HepG2 (cell line): ENCODE measurements at regions not wholly inside any gene's neighbourhood (a gene's known extent, or its start where the extent isn't known, plus 50 kb on each side); places are given as distances from the start of the nearest gene placed in this dataset.
A peak's percentile ranks its signal among the peaks of the same experiment; 100 is the strongest.

Experiments used
- ATAC-seq: fragments of 200-7000 bp; cut with Tn5 transposase; 3 replicates; pipeline ENCODE4 v1.9.1; 2020; ENCODE audit warnings: mild to moderate bottlenecking, moderate library complexity
- BruUV-seq: library from RNA; stranded (reverse); fragments of 400-500 nt; replicated peaks from 2 replicates; lab custom pipeline; 2021; lab: Mats Ljungman, UMichigan
- CTCF ChIA-PET: fragments of 300-600 bp; formaldehyde crosslinking; extraction: SDS; loops from one replicate; lab custom pipeline; 2021; ENCODE audit warnings: low total read pairs, inconsistent platforms, low intra/inter-chr PET ratio; lab: Yijun Ruan, JAX
- POLR2A ChIA-PET: fragments of 350-600 bp; sonication (Branson Sonifier 250); formaldehyde crosslinking; loops from one replicate; lab custom pipeline; 2020; ENCODE audit warnings: antibody characterized with exemption, inconsistent platforms; lab: Yijun Ruan, JAX
- DNase-seq: peaks from one replicate; pipeline ENCODE4 v3.0.0-alpha.2; 2015; ENCODE audit warnings: low spot score
- FAIRE-seq: peaks from 3 replicates; lab custom pipeline; 2011; peaks lifted over from hg19 to GRCh38; lab: Jason Lieb, UNC
- H2AFZ ChIP-seq: one replicate; pipeline ENCODE4 v1.6.1; 2011; ENCODE audit warnings: low read length, inconsistent platforms
- H3K27ac ChIP-seq: fragments of 300-600 bp; 3 replicates; pipeline ENCODE4 v1.8.0; 2011; ENCODE audit warnings: mixed run types, mild to moderate bottlenecking, mixed read lengths, low read length, inconsistent platforms; ENCODE audit not compliant: insufficient read depth; ENCODE audit errors: extremely low read length
- H3K27me3 ChIP-seq, 2 experiments: fragments of 200-600 bp in 1 of 2; 2 replicates in 1 of 2; 3 replicates in 1 of 2; pipeline versions ENCODE4 v1.6.0 to v1.8.0; 2011; ENCODE audit warnings: low read length in 2 of 2, mild to moderate bottlenecking in 2 of 2, moderate library complexity in 2 of 2, inconsistent platforms in 1 of 2; ENCODE audit not compliant: insufficient read depth in 2 of 2, control insufficient read depth in 1 of 2
- H3K36me3 ChIP-seq, 2 experiments: fragments of 200-600 bp in 1 of 2; replicated peaks in 1 of 2; 2 replicates in 1 of 2; 3 replicates in 1 of 2; pipeline versions ENCODE4 v1.5.1 to v1.8.0; 2011; ENCODE audit warnings: low read length in 2 of 2, inconsistent platforms in 1 of 2; ENCODE audit not compliant: insufficient read depth in 2 of 2, control insufficient read depth in 1 of 2
- H3K4me1 ChIP-seq: 2 replicates; pipeline ENCODE4 v1.5.1; 2012; ENCODE audit warnings: low read length, inconsistent platforms; ENCODE audit not compliant: insufficient read depth
- H3K4me2 ChIP-seq: 2 replicates; pipeline ENCODE4 v1.6.0; 2011; ENCODE audit warnings: low read depth, low read length, inconsistent platforms
- H3K4me3 ChIP-seq, 3 experiments: fragments of 200-600 bp in 1 of 3; sonication (generic), shearing (Covaris generic) in 1 of 3; replicated peaks in 1 of 3; 2 replicates each; pipeline ENCODE4 v1.5.1; 2011 to 2016; ENCODE audit warnings: low read length in 3 of 3, inconsistent platforms in 2 of 3, low read depth in 2 of 3, mild to moderate bottlenecking in 2 of 3, control low read depth in 1 of 3, mixed read lengths in 1 of 3; ENCODE audit not compliant: insufficient read depth in 1 of 3
- H3K79me2 ChIP-seq: one replicate; pipeline ENCODE4 v1.6.1; 2011; ENCODE audit warnings: low read length, inconsistent platforms; ENCODE audit not compliant: insufficient read depth
- H3K9ac ChIP-seq: 2 replicates; pipeline ENCODE4 v1.6.0; 2011; ENCODE audit warnings: mild to moderate bottlenecking, low read depth, low read length, inconsistent platforms; ENCODE audit not compliant: insufficient read depth
- H3K9me3 ChIP-seq: 2 replicates; pipeline ENCODE4 v1.5.1; 2012; ENCODE audit warnings: mild to moderate bottlenecking, low read length
- H4K20me1 ChIP-seq: 2 replicates; pipeline ENCODE4 v1.6.0; 2011; ENCODE audit warnings: inconsistent platforms, mild to moderate bottlenecking, low read length, moderate library complexity; ENCODE audit not compliant: insufficient read depth
- ASH2L ChIP-seq: fragments of 300-600, 200-600 bp; sonication (generic); IDR thresholded peaks from 2 replicates; pipeline ENCODE4 v1.7.0; 2017; ENCODE audit warnings: low read depth, mild to moderate bottlenecking, moderate library complexity, mixed read lengths, low read length; ENCODE audit not compliant: insufficient read length
- ATF4 ChIP-seq, 2 experiments: fragments of 450-650 bp in 1 of 2; sonication (generic) in 1 of 2; formaldehyde crosslinking; IDR thresholded peaks; 2 replicates each; pipeline versions ENCODE4 v1.5.0 to v1.8.0; 2020 to 2022; ENCODE audit warnings: mild to moderate bottlenecking in 1 of 2, missing genetic modification reagents in 1 of 2
- CENPT ChIP-seq: sonication (generic); formaldehyde crosslinking; IDR thresholded peaks from 2 replicates; pipeline ENCODE4 v1.8.0; 2022; ENCODE audit warnings: low read depth, mild to moderate bottlenecking, moderate library complexity, missing genetic modification reagents
- CHD4 ChIP-seq: fragments of 200-600 bp; sonication (generic); IDR thresholded peaks from 2 replicates; pipeline ENCODE4 v1.7.0; 2017; ENCODE audit warnings: mild to moderate bottlenecking, low read length, borderline replicate concordance
- MBD4 ChIP-seq: IDR thresholded peaks from 2 replicates; pipeline ENCODE4 v1.6.1; 2012; ENCODE audit warnings: low read length, inconsistent platforms, borderline replicate concordance
- SP2 ChIP-seq: sonication (generic); formaldehyde crosslinking; IDR thresholded peaks from 2 replicates; pipeline ENCODE4 v1.5.1; 2020; ENCODE audit warnings: mild to moderate bottlenecking, missing genetic modification reagents
- YEATS4 ChIP-seq: sonication (generic); formaldehyde crosslinking; IDR thresholded peaks from 2 replicates; pipeline ENCODE4 v1.4.0; 2020; ENCODE audit warnings: missing genetic modification reagents, borderline replicate concordance
- ZBTB7A ChIP-seq: sonication (generic); formaldehyde crosslinking; IDR thresholded peaks from 2 replicates; pipeline ENCODE4 v1.8.0; 2022; ENCODE audit warnings: mild to moderate bottlenecking, missing genetic modification reagents
- ZFP41 ChIP-seq: sonication (generic); formaldehyde crosslinking; IDR thresholded peaks from 2 replicates; pipeline ENCODE4 v1.4.0; 2020; ENCODE audit warnings: mild to moderate bottlenecking, missing genetic modification reagents, borderline replicate concordance
- ZNF543 ChIP-seq: sonication (generic); formaldehyde crosslinking; IDR thresholded peaks from 2 replicates; pipeline ENCODE4 v1.4.0; 2020; ENCODE audit warnings: mild to moderate bottlenecking, missing genetic modification reagents
- ZNF629 ChIP-seq: sonication (generic); formaldehyde crosslinking; conservative IDR thresholded peaks from 2 replicates; pipeline ENCODE4 v1.5.0; 2020; ENCODE audit warnings: missing genetic modification reagents
- ZSCAN25 ChIP-seq: sonication (generic); formaldehyde crosslinking; IDR thresholded peaks from 2 replicates; pipeline ENCODE4 v1.8.0; 2022; ENCODE audit warnings: mild to moderate bottlenecking, missing genetic modification reagents
- WGBS: methylation state at CpG from one replicate; pipeline ENCODE4 v1.1.6; 2017; ENCODE audit warnings: low lambda C conversion rate; 5-methylcytosine and 5-hydroxymethylcytosine counted together
- in situ Hi-C: cut with HindIII; loops from 2 replicates; pipeline ENCODE4 v1.10.0; 2017; ENCODE audit warnings: low pct_unique_long_range_greater_than_20kb; ENCODE audit not compliant: extremely low pct_ligation_motif_present
- intact Hi-C: fragments of 100-400 bp; cut with micrococcal nuclease; formaldehyde crosslinking; loops from one replicate; pipeline ENCODE4 v1.10.0; 2022; ENCODE audit not compliant: unreplicated experiment
- TF ChIP-seq, protein P1 (sequence below): IDR thresholded peaks from 2 replicates; pipeline ENCODE4 v1.6.1; 2016
- TF ChIP-seq, protein P2 (sequence below), 2 experiments: sonication (generic) in 1 of 2; formaldehyde crosslinking in 1 of 2; IDR thresholded peaks; 2 replicates each; pipeline versions ENCODE4 v1.5.1 to v1.6.1; 2011 to 2020; ENCODE audit warnings: borderline replicate concordance in 1 of 2, low read depth in 1 of 2, low read length in 1 of 2, mild to moderate bottlenecking in 1 of 2, missing genetic modification reagents in 1 of 2, moderate library complexity in 1 of 2
- TF ChIP-seq, protein P3 (sequence below): sonication (generic); formaldehyde crosslinking; IDR thresholded peaks from 2 replicates; pipeline ENCODE4 v1.4.0; 2020; ENCODE audit warnings: missing genetic modification reagents, borderline replicate concordance
- TF ChIP-seq, protein P4 (sequence below): sonication (generic); formaldehyde crosslinking; IDR thresholded peaks from 2 replicates; pipeline ENCODE4 v1.8.0; 2022; ENCODE audit warnings: mild to moderate bottlenecking, missing genetic modification reagents

DNA sequence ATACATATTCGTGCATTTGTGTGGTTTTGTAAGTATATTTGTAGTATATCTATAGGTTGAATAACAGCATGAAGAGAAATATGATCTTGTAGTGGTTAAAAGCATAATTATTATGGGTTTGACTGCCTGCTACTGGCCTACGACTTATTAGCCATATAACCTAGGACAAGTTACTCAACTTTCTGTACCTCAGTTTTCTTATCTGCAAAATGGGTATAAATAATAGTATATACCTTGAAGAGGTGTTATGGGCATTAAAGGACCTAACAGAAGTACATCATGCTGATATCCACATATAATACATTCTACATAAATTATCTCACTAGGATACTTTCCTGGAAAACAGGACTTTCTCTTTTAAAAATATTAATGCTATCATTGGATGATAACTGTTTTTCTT, 118.3 kb upstream of the ELL2 start:
- intact Hi-C loops (no loop called here), in situ Hi-C loops (no loop called here)
- Histone ChIP-seq H3K4me1 (peaks cover 34% of the 10 kb centered on the region), H3K4me3 (no peak overlapping the region), H3K79me2 (no peaks in the 10 kb centered on the region), H2AFZ (no peak overlapping the region), H4K20me1 (no peaks in the 10 kb centered on the region), H3K9ac (no peak overlapping the region), H3K36me3 (no peaks in the 10 kb centered on the region), H3K27ac (no peak overlapping the region), H3K9me3 (no peaks in the 10 kb centered on the region), H3K4me2 (no peak overlapping the region)
- WGBS = 69% methylated on average over 2 of the region's 2 CpGs
- FAIRE-seq = no peak
- BruUV-seq = no TSS peak
- CTCF ChIA-PET = no interaction called here
- ATAC-seq = no peak
- POLR2A ChIA-PET = interaction anchor here (1.4 kb wide), 1 partner anchor 120 kb away, joined by 4 read pairs; no protein-coding TSS in a partner anchor
- TF ChIP-seq, protein P1, sequence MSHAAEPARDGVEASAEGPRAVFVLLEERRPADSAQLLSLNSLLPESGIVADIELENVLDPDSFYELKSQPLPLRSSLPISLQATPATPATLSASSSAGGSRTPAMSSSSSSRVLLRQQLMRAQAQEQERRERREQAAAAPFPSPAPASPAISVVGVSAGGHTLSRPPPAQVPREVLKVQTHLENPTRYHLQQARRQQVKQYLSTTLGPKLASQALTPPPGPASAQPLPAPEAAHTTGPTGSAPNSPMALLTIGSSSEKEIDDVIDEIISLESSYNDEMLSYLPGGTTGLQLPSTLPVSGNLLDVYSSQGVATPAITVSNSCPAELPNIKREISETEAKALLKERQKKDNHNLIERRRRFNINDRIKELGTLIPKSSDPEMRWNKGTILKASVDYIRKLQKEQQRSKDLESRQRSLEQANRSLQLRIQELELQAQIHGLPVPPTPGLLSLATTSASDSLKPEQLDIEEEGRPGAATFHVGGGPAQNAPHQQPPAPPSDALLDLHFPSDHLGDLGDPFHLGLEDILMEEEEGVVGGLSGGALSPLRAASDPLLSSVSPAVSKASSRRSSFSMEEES (CRISPR knock-in tag) = no peak
- no peak for TF ChIP-seq ATF4 (CRISPR knock-in tag; IDR thresholded peaks at IDR 0.05)
- no peak for TF ChIP-seq SP2 (CRISPR knock-in tag)
- TF ChIP-seq, protein P2, sequence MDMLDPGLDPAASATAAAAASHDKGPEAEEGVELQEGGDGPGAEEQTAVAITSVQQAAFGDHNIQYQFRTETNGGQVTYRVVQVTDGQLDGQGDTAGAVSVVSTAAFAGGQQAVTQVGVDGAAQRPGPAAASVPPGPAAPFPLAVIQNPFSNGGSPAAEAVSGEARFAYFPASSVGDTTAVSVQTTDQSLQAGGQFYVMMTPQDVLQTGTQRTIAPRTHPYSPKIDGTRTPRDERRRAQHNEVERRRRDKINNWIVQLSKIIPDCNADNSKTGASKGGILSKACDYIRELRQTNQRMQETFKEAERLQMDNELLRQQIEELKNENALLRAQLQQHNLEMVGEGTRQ (IDR thresholded peaks at IDR 0.05; ENCODE audit: low read depth, low read length) = no peak
- TF ChIP-seq, protein P2 (CRISPR knock-in tag; IDR thresholded peaks at IDR 0.05; ENCODE audit: borderline replicate concordance) = no peak
- TF ChIP-seq ASH2L = no peak
- no peak for TF ChIP-seq ZFP41
- no peak for TF ChIP-seq CENPT (CRISPR knock-in tag)
- peak; percentile 29; the same call in 1 of the 2 replicates for TF ChIP-seq CHD4
- TF ChIP-seq, protein P3, sequence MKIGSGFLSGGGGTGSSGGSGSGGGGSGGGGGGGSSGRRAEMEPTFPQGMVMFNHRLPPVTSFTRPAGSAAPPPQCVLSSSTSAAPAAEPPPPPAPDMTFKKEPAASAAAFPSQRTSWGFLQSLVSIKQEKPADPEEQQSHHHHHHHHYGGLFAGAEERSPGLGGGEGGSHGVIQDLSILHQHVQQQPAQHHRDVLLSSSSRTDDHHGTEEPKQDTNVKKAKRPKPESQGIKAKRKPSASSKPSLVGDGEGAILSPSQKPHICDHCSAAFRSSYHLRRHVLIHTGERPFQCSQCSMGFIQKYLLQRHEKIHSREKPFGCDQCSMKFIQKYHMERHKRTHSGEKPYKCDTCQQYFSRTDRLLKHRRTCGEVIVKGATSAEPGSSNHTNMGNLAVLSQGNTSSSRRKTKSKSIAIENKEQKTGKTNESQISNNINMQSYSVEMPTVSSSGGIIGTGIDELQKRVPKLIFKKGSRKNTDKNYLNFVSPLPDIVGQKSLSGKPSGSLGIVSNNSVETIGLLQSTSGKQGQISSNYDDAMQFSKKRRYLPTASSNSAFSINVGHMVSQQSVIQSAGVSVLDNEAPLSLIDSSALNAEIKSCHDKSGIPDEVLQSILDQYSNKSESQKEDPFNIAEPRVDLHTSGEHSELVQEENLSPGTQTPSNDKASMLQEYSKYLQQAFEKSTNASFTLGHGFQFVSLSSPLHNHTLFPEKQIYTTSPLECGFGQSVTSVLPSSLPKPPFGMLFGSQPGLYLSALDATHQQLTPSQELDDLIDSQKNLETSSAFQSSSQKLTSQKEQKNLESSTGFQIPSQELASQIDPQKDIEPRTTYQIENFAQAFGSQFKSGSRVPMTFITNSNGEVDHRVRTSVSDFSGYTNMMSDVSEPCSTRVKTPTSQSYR (CRISPR knock-in tag) = no peak
- peak; percentile 65 for TF ChIP-seq ZNF629
- no peak for TF ChIP-seq ZNF543 (CRISPR knock-in tag)
- TF ChIP-seq ZSCAN25 (CRISPR knock-in tag) = no peak
- TF ChIP-seq, protein P4, sequence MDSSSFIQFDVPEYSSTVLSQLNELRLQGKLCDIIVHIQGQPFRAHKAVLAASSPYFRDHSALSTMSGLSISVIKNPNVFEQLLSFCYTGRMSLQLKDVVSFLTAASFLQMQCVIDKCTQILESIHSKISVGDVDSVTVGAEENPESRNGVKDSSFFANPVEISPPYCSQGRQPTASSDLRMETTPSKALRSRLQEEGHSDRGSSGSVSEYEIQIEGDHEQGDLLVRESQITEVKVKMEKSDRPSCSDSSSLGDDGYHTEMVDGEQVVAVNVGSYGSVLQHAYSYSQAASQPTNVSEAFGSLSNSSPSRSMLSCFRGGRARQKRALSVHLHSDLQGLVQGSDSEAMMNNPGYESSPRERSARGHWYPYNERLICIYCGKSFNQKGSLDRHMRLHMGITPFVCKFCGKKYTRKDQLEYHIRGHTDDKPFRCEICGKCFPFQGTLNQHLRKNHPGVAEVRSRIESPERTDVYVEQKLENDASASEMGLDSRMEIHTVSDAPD (CRISPR knock-in tag) = no peak
- no peak for TF ChIP-seq ZBTB7A
- no peak for TF ChIP-seq YEATS4 (CRISPR knock-in tag)
- no peak for TF ChIP-seq MBD4
- TF ChIP-seq, all 625 proteins: peak for 2
- H3K27me3 ChIP-seq = no peaks in the 10 kb centered on the region
- DNase-seq = no peak
